Epithelial cell of esophagus (primary cell): ENCODE measurements at regions not wholly inside any gene's neighbourhood (a gene's known extent, or its start where the extent isn't known, plus 50 kb on each side); places are given as distances from the start of the nearest gene placed in this dataset.

ENCODE experiments used
- DNase-seq: peaks from one replicate; pipeline ENCODE4 v3.0.0; 2010; ENCODE audit warnings: low read depth
- H3K4me3 ChIP-seq: 2 replicates; pipeline ENCODE4 v1.5.1; 2011; ENCODE audit warnings: mild to moderate bottlenecking, low read length, control low read depth
- CTCF ChIP-seq: IDR thresholded peaks from 2 replicates; pipeline ENCODE4 v1.5.1; 2011; ENCODE audit warnings: low read depth, mild to moderate bottlenecking, low read length, control low read depth, inconsistent platforms; ENCODE audit not compliant: insufficient read depth; ENCODE audit errors: missing control alignments

DNA sequence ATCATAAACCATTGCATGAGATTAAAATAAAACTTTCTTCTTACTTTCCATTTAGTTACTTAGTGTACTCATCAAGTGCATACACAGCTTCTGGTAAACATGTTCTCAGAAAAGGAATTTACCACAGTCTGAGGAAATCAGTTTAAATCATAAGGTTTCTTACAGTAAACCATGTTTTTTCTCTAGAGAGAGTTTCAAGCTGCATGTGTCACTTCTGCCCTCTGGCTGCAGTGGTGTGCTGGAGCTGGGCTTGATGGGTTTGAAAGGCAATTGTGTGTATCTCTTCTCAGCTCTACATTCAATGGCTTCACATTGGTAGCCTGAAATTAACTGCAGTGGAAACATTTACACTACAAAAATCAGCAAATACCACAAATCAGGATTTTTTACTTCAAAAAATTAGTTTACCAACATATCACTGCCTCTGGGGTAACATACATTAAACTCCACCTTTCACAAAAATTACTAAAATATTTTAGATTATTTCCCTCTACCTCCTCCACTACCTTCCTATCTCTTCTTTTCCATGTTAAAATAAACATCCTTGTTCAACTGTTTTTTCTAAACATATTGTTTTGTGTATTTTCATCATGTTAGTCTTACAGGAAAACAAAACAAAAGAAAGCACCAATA lies 414.3 kb downstream of the ANXA1 start:
- DNase-seq, result peak; percentile 59
- TF ChIP-seq CTCF, result peak; percentile 78
- no peak overlapping the region for H3K4me3 ChIP-seq

GRCh38 chr9:73566627-73567026 lies 415.0 kb downstream of the ANXA1 start:
- TF ChIP-seq CTCF, result no peak
- DNase-seq, result no peak
- no peak overlapping the region for H3K4me3 ChIP-seq

DNA sequence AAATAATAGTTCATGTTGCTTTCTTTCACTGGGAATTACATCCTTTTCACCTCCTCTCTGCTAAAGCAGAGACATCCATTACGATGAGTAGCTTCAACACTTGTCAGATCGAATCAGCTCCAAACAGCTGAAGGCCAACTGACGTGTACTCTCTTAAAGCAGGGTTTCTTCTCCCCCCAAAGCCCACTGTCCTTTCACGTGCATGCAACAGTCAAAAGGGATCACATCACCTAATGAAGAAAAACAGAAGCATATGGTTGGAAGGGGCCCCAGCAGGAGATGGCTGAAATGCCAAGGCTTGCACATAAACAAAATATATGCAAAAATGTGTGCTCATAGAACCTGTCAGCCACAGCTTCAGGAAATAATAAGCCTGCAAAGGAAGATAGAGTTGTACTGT lies 421.6 kb downstream of the ANXA1 start:
- no peak for DNase-seq
- no peak overlapping the region for H3K4me3 ChIP-seq
- no peak for TF ChIP-seq CTCF

GRCh38 chr9:73575101-73576060 lies 423.7 kb downstream of the ANXA1 start:
- H3K4me3 ChIP-seq, result no peak overlapping the region
- no peak for TF ChIP-seq CTCF
- DNase-seq, result no peak

DNA sequence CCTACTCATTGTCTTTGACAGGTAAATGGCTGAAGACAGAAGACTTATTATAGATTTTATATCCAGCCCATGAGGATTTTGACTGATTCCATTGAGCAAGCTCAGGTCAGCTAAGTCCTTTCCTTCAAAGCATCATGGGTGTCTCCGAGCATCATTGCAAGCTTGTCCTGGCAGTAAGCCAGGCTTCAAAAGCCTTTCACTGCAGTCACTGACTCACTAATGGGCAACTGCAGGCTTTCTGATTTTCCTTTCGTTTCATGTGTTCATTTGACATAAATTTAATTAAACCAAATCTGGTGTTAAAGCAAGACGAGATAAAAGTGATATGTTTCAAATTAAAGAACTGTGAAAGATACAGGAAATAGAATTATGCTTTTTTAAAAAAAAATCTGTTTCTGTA lies 426.2 kb downstream of the ANXA1 start:
- peak; percentile 71 for DNase-seq
- H3K4me3 ChIP-seq, result no peak overlapping the region
- TF ChIP-seq CTCF, result no peak

DNA sequence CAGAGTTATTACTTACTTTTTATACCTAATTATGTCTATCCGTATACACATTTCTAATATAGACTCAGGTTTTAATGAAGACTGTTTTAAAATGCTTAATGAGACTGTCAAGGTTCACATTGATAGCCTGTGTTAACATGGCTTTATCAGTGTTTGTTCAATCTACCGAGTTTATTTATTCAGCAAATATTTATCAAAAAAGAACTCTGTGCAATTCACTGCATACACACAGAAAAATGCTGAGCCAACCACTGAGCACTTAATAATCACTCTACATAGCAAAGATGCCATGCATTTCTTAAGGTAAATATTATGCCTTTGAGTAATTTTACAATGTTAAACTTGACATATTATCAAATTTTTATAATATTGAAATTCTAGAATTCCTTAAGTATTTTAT lies 428.2 kb downstream of the ANXA1 start:
- no peak for DNase-seq
- no peak overlapping the region for H3K4me3 ChIP-seq
- no peak for TF ChIP-seq CTCF
